SK-N-SH (cell line): ENCODE measurements at regions not wholly inside any gene's neighbourhood (a gene's known extent, or its start where the extent isn't known, plus 50 kb on each side); places are given as distances from the start of the nearest gene placed in this dataset.

Source experiments
- CTCF ChIA-PET: fragments of 300-600, 350-600 bp; formaldehyde crosslinking; extraction: SDS; loops from one replicate; lab custom pipeline; 2021; lab: Yijun Ruan, JAX
- POLR2A ChIA-PET: fragments of 350-600 bp; sonication (Branson Sonifier 250); formaldehyde crosslinking; extraction: SDS; loops from one replicate; lab custom pipeline; 2020; ENCODE audit warnings: antibody characterized with exemption, inconsistent platforms; lab: Yijun Ruan, JAX
- DNase-seq: peaks from one replicate; pipeline ENCODE4 v3.0.0; 2012
- H2AFZ ChIP-seq: fragments of 200-600 bp; sonication (generic); 2 replicates; pipeline ENCODE4 v1.8.1; 2016; ENCODE audit warnings: antibody characterized with exemption, mild to moderate bottlenecking, low read depth
- H3F3A ChIP-seq: fragments of 200-600 bp; sonication (generic); replicated peaks from 2 replicates; pipeline ENCODE3; 2016; ENCODE audit warnings: antibody characterized with exemption, mild to moderate bottlenecking; ENCODE audit not compliant: insufficient read depth
- H3K27ac ChIP-seq, 2 experiments: fragments of 200-500 bp in 1 of 2; fragments of 200-600 bp in 1 of 2; sonication (Bioruptor generic) in 1 of 2; sonication (generic), shearing (Covaris generic) in 1 of 2; 2 replicates each; pipeline versions ENCODE4 v1.5.1 to v1.6.1; 2014 to 2016; ENCODE audit warnings: low read depth in 2 of 2, inconsistent platforms in 1 of 2, low read length in 1 of 2, mild to moderate bottlenecking in 1 of 2, mixed read lengths in 1 of 2
- H3K27me3 ChIP-seq: fragments of 200-600 bp; sonication (generic), shearing (Covaris generic); 2 replicates; pipeline ENCODE4 v1.6.1; 2016; ENCODE audit warnings: mixed run types; ENCODE audit not compliant: insufficient read depth
- H3K36me3 ChIP-seq, 2 experiments: fragments of 200-500 bp in 1 of 2; fragments of 200-600 bp in 1 of 2; sonication (Bioruptor generic) in 1 of 2; sonication (generic) in 1 of 2; replicated peaks in 1 of 2; 2 replicates each; pipeline versions ENCODE3 to v1.5.1; 2014 to 2016; ENCODE audit warnings: low read length in 1 of 2, mild to moderate bottlenecking in 1 of 2; ENCODE audit not compliant: insufficient read depth in 2 of 2, control insufficient read depth in 1 of 2
- H3K4me1 ChIP-seq, 2 experiments: fragments of 200-500 bp in 1 of 2; fragments of 200-600 bp in 1 of 2; sonication (Bioruptor generic) in 1 of 2; sonication (generic), shearing (Covaris generic) in 1 of 2; 2 replicates each; pipeline versions ENCODE4 v1.5.1 to v1.6.1; 2014 to 2016; ENCODE audit warnings: low read depth in 1 of 2, low read length in 1 of 2, mixed run types in 1 of 2; ENCODE audit not compliant: insufficient read depth in 2 of 2, control insufficient read depth in 1 of 2
- H3K4me2 ChIP-seq: fragments of 200-600 bp; sonication (generic), shearing (Covaris generic); 2 replicates; pipeline ENCODE4 v1.6.1; 2017; ENCODE audit warnings: mixed run types
- H3K4me3 ChIP-seq, 2 experiments: fragments of 200-500 bp in 1 of 2; fragments of 200-600 bp in 1 of 2; sonication (Bioruptor generic) in 1 of 2; sonication (generic), shearing (Covaris generic) in 1 of 2; 2 replicates each; pipeline versions ENCODE4 v1.5.1 to v1.8.1; 2014 to 2016; ENCODE audit warnings: low read depth in 2 of 2, inconsistent platforms in 1 of 2, low read length in 1 of 2, mild to moderate bottlenecking in 1 of 2, mixed read lengths in 1 of 2, moderate library complexity in 1 of 2
- H3K79me2 ChIP-seq: fragments of 200-600 bp; sonication (generic); 2 replicates; pipeline ENCODE4 v1.8.1; 2017; ENCODE audit warnings: mild to moderate bottlenecking; ENCODE audit not compliant: insufficient read depth
- H3K9ac ChIP-seq: fragments of 200-600 bp; sonication (generic); 2 replicates; pipeline ENCODE4 v1.6.1; 2017; ENCODE audit warnings: mixed run types
- H3K9me2 ChIP-seq: fragments of 200-600 bp; sonication (generic); 2 replicates; pipeline ENCODE4 v1.6.1; 2017; ENCODE audit warnings: mixed run types
- H3K9me3 ChIP-seq: fragments of 200-600 bp; sonication (generic); 2 replicates; pipeline ENCODE4 v1.6.1; 2017; ENCODE audit warnings: mixed run types, mild to moderate bottlenecking, moderate library complexity
- H4K20me1 ChIP-seq: fragments of 200-600 bp; sonication (generic); 2 replicates; pipeline ENCODE4 v1.6.1; 2017; ENCODE audit warnings: mild to moderate bottlenecking, mixed run types; ENCODE audit not compliant: insufficient read depth
- EP300 ChIP-seq, 2 experiments: IDR thresholded peaks; 2 replicates each; pipeline versions ENCODE4 v1.4.0 to v1.6.1; 2012; ENCODE audit warnings: borderline replicate concordance in 1 of 2, low read depth in 1 of 2, low read length in 1 of 2
- EZH2phosphoT487 ChIP-seq: fragments of 200-600 bp; sonication (generic); IDR thresholded peaks from 2 replicates; pipeline ENCODE4 v1.6.1; 2017; ENCODE audit warnings: low read depth, mixed run types, mild to moderate bottlenecking, antibody characterized with exemption, moderate library complexity, borderline replicate concordance
- FOSL2 ChIP-seq: IDR thresholded peaks from 2 replicates; pipeline ENCODE4 v1.4.0; 2012; ENCODE audit warnings: low read depth, mild to moderate bottlenecking, moderate library complexity, borderline replicate concordance
- FOXJ3 ChIP-seq: sonication (generic); formaldehyde crosslinking; IDR thresholded peaks from 2 replicates; pipeline ENCODE4 v1.5.1; 2020; ENCODE audit warnings: mild to moderate bottlenecking, missing genetic modification reagents
- FOXM1 ChIP-seq: IDR thresholded peaks from 2 replicates; pipeline ENCODE4 v1.4.0; 2012; ENCODE audit warnings: low read depth, mild to moderate bottlenecking
- JUND ChIP-seq: IDR thresholded peaks from 2 replicates; pipeline ENCODE4 v1.4.0; 2012
- MAX ChIP-seq: IDR thresholded peaks from 2 replicates; pipeline ENCODE4 v1.4.0; 2012; ENCODE audit warnings: low read depth
- MEF2A ChIP-seq: IDR thresholded peaks from 2 replicates; pipeline ENCODE4 v1.4.0; 2012; ENCODE audit warnings: low read depth, borderline replicate concordance
- NFIC ChIP-seq: IDR thresholded peaks from 2 replicates; pipeline ENCODE4 v1.4.0; 2012; ENCODE audit warnings: borderline replicate concordance
- PBX3 ChIP-seq: IDR thresholded peaks from 2 replicates; pipeline ENCODE4; 2012
- POLR2AphosphoS5 ChIP-seq: IDR thresholded peaks from 2 replicates; pipeline ENCODE4 v1.6.1; 2012; ENCODE audit warnings: low read depth, low read length
- REST ChIP-seq: IDR thresholded peaks from 2 replicates; pipeline ENCODE4 v1.6.1; 2012; ENCODE audit warnings: mild to moderate bottlenecking, low read depth, low read length, moderate library complexity
- RXRA ChIP-seq: IDR thresholded peaks from 2 replicates; pipeline ENCODE4 v1.4.0; 2012; ENCODE audit warnings: low read depth, mild to moderate bottlenecking, borderline replicate concordance
- SIN3A ChIP-seq: IDR thresholded peaks from 2 replicates; pipeline ENCODE4 v1.6.1; 2012; ENCODE audit warnings: low read depth, mild to moderate bottlenecking, low read length, moderate library complexity, borderline replicate concordance
- SMC3 ChIP-seq: IDR thresholded peaks from 2 replicates; pipeline ENCODE4 v1.6.1; 2012; ENCODE audit warnings: low read depth, low read length, improper control_type of control experiment
- TCF12 ChIP-seq: IDR thresholded peaks from 2 replicates; pipeline ENCODE4 v1.4.0; 2012
- TEAD4 ChIP-seq: IDR thresholded peaks from 2 replicates; pipeline ENCODE4 v1.4.0; 2012; ENCODE audit warnings: mild to moderate bottlenecking, borderline replicate concordance; ENCODE audit not compliant: insufficient read depth
- YY1 ChIP-seq: IDR thresholded peaks from 2 replicates; pipeline ENCODE4 v1.4.0; 2012; ENCODE audit warnings: low read depth, mild to moderate bottlenecking
- WGBS: methylation state at CpG from one replicate; pipeline ENCODE4 v1.1.6; 2017; ENCODE audit warnings: low lambda C conversion rate; 5-methylcytosine and 5-hydroxymethylcytosine counted together

GRCh38 chr7:131008840-131009711 is 275.1 kb upstream of the KLF14 start:
- 28% methylated on average over 5 of the region's 5 CpGs for WGBS
- ChIA-PET CTCF (interaction anchor here (0.7 to 3.3 kb wide), 5 partner anchors 11 to 112 kb away, joined by 3 to 35 read pairs (median 10); no protein-coding TSS in a partner anchor), POLR2A (no interaction called here)
- no peaks in the 10 kb centered on the region for H4K20me1 ChIP-seq
- no peaks in the 10 kb centered on the region for H3K27me3 ChIP-seq
- H3K27ac ChIP-seq = peak overlapping the region; percentile 95 to 96
- peak overlapping the region in 1 of 2 experiments; percentile 24; a peak in 2 of 4 replicates for H3K4me3 ChIP-seq
- peaks cover 60% of the 10 kb centered on the region for H3F3A ChIP-seq
- no peaks in the 10 kb centered on the region for H3K9me3 ChIP-seq
- peaks cover 0 to 4% of the 10 kb centered on the region in 2 experiments for H3K36me3 ChIP-seq
- peak overlapping the region; percentile 55; the same call in 1 of the 2 replicates for H3K9ac ChIP-seq
- TF ChIP-seq JUND = peak; percentile 97
- TF ChIP-seq POLR2AphosphoS5 = peak; percentile 82; the same call in 1 of the 2 replicates
- peak; percentile 64 to 90 for TF ChIP-seq EP300 (IDR thresholded peaks at IDR 0.05; ENCODE audit: borderline replicate concordance in 1 of 2, low read depth in 1 of 2, low read length in 1 of 2)
- no peak for TF ChIP-seq REST
- TF ChIP-seq EZH2phosphoT487 = no peak
- TF ChIP-seq RXRA = peak; percentile 83; the same call in 1 of the 2 replicates
- TF ChIP-seq YY1 = peak; percentile 24; the same call in 1 of the 2 replicates
- peak; percentile 97 for TF ChIP-seq MEF2A
- TF ChIP-seq SMC3 = no peak
- peak; percentile 90; the same call in 1 of the 2 replicates for TF ChIP-seq FOXM1
- TF ChIP-seq SIN3A = peak; percentile 74; the same call in 1 of the 2 replicates
- no peak for TF ChIP-seq TEAD4
- TF ChIP-seq FOXJ3 (CRISPR knock-in tag) = no peak
- peak; percentile 93 for TF ChIP-seq FOSL2
- TF ChIP-seq MAX = peak; percentile 45; the same call in 1 of the 2 replicates
- peak; percentile 79 for TF ChIP-seq NFIC
- TF ChIP-seq TCF12 = peak; percentile 96
- TF ChIP-seq PBX3 = peak; percentile 95
- H2AFZ ChIP-seq = no peak overlapping the region; the same call in 1 of the 2 replicates
- peaks cover 88% of the 10 kb centered on the region for H3K79me2 ChIP-seq
- H3K9me2 ChIP-seq = no peaks in the 10 kb centered on the region
- DNase-seq = no peak
- peaks cover 30 to 67% of the 10 kb centered on the region in 2 experiments for H3K4me1 ChIP-seq
- peak overlapping the region; percentile 76 for H3K4me2 ChIP-seq
